Forelimb muscle (tissue), 1 donor: ENCODE measurements at regions not wholly inside any gene's neighbourhood (a gene's known extent, or its start where the extent isn't known, plus 50 kb on each side); places are given as distances from the start of the nearest gene placed in this dataset.
"Not testable (repeated sequence)": the region's sequence is repeated elsewhere in the genome, so short reads cannot be mapped to it uniquely, and the experiment has no call there.

Experiments used
- DNase-seq: peaks from one replicate; pipeline ENCODE4 v3.0.0-alpha.2; 2013; ENCODE audit warnings: low read depth

- DNase-seq = no peak
Observed at GRCh38 chr2:235219048-235219447, 267.2 kb downstream of the SH3BP4 start.

- no peak for DNase-seq
Observed at GRCh38 chr2:235220331-235220730, 268.5 kb downstream of the SH3BP4 start.

GRCh38 chr2:235223011-235223410 is 270.8 kb upstream of the AGAP1 start:
- DNase-seq = no peak

GRCh38 chr2:235224410-235224809 is 269.4 kb upstream of the AGAP1 start:
- DNase-seq = no peak

GRCh38 chr2:235225261-235225660 is 268.6 kb upstream of the AGAP1 start:
- DNase-seq = no peak

- DNase-seq = no peak
Observed at GRCh38 chr2:235227590-235227989, 266.3 kb upstream of the AGAP1 start.

DNA sequence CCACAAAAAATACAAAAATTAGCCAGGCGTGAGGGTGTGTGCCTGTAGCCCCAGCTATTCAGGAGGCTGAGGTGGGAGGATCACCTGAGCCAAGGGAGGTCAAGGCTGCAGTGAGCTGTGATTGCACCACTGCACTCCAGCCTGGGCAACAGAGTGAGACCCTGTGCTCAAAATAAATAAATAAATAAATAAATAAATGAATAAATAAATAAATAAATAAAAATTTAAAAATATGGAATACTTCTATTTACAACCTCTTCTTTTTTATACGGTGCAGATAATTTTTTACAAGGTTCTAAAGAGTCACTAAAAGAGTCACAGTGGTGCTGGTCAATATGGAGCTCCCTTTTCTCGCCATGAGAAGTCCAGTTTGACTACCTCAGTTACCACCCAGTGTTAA is 265.4 kb upstream of the AGAP1 start:
- not testable (repeated sequence) for DNase-seq

GRCh38 chr2:235229236-235229635 is 264.6 kb upstream of the AGAP1 start:
- no peak for DNase-seq

GRCh38 chr2:235230821-235231601 is 262.8 kb upstream of the AGAP1 start:
- DNase-seq = no peak

GRCh38 chr2:235232449-235233433 is 261.1 kb upstream of the AGAP1 start:
- no peak for DNase-seq

GRCh38 chr2:235234736-235235135 is 259.1 kb upstream of the AGAP1 start:
- no peak for DNase-seq

GRCh38 chr2:235235977-235236767 is 257.7 kb upstream of the AGAP1 start:
- DNase-seq = no peak

- DNase-seq = no peak
Observed at GRCh38 chr2:235238537-235238936, 255.3 kb upstream of the AGAP1 start.

DNA sequence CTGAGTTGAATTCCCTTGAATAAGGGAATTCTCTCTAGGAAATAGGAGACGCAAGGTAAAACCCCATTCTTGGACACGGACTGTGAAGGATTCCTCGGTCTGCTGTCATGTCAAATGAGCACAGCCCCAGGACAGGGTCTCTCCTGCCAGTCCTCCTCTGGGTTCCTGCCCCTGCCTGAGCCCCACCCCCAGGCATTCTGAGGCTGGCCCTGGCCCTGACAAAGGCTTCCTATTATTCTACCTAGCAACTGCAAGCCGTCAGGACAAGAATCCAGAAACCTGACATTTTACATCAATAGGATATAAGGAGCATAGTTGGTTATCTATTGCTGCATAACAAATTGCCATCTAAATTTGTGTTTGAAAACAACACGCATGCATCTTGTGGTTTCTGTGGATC is 253.3 kb upstream of the AGAP1 start:
- DNase-seq = no peak

DNA sequence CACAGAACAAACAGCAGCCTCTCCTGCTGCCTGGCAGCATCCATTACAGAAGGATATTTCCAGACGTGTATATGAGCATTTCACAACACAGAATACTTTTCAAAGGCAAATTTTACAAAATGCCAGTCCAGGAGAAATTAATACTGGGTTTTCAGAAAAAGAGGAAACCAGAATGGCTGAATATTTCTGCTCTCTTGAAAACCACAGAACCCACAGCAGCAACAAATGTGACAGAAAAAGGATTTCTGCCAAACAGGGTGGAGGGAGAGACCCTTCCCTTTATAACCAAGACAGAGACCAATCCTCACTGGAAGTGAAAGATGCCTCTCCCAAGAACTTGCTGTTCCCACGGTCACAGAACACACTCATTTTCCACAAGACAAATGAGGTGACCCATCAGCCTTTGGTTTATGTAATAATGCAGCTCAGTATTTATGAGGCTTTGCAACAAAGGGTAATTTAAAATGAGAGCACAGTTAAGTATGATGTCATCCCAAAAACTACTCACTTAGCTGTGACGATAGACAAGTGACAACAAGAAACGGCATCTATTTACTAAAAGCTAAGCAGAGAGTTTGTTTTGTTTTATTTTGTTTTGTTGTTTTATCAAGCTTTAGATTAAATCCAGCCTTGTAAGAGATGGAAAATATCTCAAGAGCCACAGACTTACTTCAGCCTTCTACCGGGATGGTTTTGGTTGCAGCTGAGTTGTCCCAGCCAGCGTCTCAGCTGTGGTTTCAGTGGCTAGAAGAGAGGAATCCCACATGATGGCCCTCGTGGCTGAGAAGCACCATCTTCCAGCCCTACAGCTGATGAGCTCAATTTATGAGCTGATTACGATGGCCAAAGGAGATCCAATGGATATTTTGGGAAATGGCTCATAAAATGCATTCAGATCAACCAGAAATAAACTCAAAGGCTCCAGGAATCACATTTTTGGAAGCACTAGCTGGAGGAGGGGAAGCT is 249.3 kb upstream of the AGAP1 start:
- DNase-seq = no peak

DNA sequence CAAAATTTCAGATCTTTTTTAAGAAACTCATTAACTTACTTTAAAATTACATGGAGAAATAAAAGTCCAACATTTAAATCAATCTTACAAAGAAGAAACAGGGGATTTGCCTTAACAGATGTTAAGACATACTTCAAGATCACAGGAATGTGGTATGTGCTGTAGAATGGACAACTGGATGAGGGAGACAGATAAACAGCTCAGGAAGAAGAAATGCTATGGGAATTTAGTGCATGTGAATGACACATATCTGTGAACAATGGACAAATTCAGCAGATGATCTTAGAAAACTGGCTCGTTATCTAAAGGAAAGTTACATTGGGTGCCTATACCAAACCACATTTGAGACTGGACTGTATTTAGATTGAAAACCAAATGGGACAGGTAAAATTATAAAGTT is 246.8 kb upstream of the AGAP1 start:
- DNase-seq = no peak

- no peak for DNase-seq
Observed at GRCh38 chr2:235255693-235256092, 238.2 kb upstream of the AGAP1 start.

DNA sequence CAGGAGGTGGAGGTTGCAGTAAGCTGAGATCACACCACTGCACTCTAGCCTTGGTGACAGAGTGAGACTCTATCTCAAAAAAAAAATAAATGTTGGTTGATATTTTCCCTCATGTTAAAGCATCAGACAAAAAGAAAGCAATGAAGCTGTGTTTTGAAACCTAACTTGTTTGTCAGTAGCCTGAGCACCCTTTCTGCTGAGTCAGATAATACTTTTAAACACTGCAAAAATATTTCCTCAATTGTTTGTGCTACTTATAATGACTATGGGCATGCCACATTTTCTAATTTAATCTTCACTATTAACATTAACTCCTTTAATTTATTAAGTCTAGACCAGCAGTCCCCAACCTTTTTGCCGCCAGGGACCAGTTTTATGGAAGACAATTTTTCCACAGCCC is 236.3 kb upstream of the AGAP1 start:
- no peak for DNase-seq

GRCh38 chr2:235262750-235263149 is 231.1 kb upstream of the AGAP1 start:
- no peak for DNase-seq

- peak; percentile 62 for DNase-seq
Observed at GRCh38 chr2:235263205-235264120, 230.4 kb upstream of the AGAP1 start.
